ENCODE measurements at regions not wholly inside any gene's neighbourhood (a gene's known extent, or its start where the extent isn't known, plus 50 kb on each side); places are given as distances from the start of the nearest gene placed in this dataset.
"Not testable (repeated sequence)": the region's sequence is repeated elsewhere in the genome, so short reads cannot be mapped to it uniquely, and the experiment has no call there.

DNA sequence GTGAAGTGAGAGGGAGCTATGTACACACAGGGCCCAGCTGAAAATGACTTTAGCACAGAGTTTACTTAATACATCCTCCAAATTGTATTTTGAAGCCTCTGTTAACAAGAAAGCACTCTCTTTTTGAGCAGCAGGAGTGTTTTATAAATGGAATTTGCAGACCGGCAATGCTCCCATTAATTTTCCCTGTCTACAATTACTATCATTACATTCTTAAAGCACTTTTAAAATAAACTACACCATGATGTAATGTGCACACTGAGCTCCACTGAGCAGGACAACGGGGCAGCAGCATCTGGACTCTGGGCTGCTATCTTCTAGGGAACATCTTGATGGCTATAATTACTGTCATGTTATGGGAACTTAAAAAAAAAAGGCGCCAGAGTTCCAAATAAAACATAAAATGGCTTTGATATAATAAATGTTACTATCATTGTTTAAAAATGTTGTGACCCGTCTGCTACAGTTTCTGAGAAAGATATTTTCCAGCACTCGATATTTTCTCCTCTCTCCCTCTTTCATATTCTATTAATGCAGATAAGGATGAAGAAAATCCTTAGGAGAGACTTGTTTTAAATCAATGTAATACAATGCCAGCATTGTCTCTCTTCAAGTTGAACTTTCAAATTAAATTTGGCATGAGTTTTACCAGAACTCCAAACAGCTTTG, 150.9 kb downstream of the HLX start:
- no peak for DNase-seq

- DNase-seq = no peak
These were observed 151.7 kb downstream of the HLX start for GRCh38 chr1:221030990-221031389.

- no peak for DNase-seq
These were observed 152.4 kb downstream of the HLX start for GRCh38 chr1:221031458-221032203.

- no peak for DNase-seq
These were observed 153.0 kb downstream of the HLX start for GRCh38 chr1:221032204-221032585.

GRCh38 chr1:221032637-221033280, 153.5 kb downstream of the HLX start:
- DNase-seq = no peak

DNA sequence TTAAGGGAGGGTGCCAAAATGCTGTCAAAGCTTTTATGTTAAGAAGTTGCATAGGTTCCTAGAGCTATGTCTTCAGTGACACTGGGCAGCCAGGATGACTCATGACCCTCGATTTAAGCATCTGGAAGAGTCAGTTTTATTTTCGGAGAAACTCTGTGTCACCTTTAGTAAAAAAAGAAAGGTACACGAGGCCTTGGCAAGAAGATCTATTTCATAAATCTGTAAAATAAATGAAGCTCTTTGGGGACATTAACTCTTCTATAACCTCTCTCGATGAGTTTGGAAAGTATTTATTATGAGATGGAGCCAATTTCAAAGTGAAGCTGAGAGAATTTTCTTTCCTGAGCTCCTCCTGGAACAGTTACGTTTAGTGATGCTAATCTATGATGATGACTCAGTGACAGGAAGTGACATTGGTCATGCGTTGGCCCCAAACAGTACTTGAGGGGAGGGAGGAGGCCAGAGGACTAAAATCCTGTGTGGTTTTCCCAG, 156.5 kb downstream of the HLX start:
- DNase-seq = no peak

DNA sequence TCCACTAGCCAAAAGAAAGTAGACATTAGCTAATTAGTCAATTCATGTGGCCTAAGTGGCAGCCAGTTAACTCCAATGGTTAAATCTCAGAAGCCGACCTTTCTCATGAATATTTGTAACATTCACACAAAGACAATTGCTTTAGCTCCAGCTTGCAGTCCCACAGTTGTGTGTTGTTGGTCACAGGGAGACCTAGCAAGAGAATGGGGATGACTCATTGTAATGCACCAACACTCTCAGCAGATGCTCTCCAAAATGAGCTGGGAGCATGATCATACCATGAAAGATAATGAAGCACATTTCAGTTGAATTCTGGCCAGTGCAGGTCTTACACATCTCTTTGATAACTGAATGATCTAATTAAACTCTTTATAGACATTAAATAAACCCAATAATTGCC, 160.4 kb downstream of the HLX start:
- no peak for DNase-seq

- no peak for DNase-seq
These were observed 160.9 kb downstream of the HLX start for GRCh38 chr1:221040101-221040500.

DNA sequence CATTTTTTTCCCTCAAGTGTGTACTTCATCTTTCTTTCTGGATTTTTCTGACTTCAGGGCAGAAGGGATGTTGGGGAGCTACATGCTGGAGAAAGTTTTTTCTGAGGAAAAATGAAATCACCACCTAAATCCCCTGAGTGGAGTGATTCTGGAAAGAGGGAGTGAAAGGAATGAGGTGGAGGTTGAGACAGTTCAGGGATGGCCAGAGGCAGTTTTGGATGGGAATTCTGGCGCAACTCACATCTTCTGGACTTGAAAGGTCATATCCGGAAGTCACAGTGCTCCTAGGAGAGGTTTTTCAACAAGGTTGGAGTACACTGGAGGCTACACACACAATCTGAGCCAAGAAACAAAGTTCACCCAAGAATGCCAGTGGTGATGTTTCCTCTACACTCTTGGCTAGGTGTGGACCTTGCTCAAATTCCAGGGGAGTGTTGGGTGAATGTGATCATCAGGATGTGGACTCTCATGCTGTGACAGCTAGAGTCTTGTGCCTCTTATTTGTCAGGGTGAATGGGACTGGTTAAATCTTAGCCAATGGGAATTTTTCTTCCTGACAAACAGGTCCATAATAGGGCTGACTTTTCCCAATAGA, 161.5 kb downstream of the HLX start:
- DNase-seq = no peak

GRCh38 chr1:221044538-221044937, 165.3 kb downstream of the HLX start:
- no peak for DNase-seq

DNA sequence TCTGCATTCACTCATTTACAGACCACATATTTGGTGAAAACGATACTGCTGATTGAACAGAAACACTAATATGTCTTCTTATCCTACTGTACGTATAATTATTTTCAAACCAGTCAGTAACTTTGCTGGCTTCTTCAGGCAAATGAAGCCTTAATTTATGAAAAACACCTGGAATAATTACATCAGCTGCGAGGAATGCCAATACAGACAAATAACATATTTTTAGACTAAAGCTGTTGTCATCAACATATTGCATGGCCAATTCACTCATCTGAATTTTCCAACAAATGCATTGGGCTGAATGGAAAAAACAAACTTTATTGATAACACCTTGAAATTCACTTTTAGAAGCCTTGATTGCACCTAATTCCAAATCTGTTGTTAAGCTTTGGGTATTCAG, 165.9 kb downstream of the HLX start:
- DNase-seq = no peak

DNA sequence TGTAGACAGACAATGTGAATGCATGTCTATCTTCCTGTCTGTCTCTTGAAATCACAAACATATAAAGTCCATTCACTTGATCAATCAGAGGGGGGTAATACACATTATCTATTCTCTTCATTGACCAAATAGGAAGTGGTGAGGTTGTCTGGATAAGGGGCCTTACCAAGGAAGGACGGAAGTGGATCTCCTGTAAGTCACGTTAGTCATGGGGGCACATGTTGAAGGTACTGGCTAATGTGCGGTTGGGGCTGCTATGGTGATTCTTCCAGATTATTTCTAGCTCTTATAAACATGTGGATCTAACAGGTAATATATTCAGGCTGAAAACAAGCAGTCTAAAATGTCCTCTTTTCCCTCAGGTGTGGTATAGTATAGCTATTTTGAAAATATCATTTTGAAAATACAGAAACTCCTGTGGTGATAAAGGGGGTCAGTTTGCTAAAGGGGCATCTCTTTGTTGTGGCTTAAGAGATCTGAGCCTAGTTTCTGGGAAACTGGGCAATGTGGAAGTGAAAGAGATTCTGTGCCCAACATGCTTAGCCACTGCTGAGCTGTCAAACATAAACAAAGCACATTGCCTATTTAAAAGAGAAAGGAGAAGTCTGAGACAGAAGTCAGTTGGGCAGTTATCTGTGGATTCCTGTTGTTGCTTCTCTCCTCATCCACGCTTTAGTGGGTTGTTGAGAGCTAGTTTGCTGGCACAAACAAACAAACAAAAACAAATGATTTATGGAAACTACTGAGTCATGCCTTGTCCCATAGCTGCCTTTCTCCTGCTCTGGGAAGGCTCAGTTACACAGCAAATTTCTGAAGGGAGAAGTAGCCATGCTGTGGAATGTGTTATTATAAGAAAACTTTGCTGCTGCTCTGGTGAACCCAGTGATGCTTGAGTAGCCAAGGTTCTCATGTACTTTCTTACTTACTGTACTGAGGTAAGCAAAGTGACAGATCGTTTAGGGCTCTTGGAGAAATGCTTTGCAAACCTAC, 166.9 kb downstream of the HLX start:
- no peak for DNase-seq

- not testable (repeated sequence) for DNase-seq
These were observed 172.1 kb downstream of the HLX start for GRCh38 chr1:221051391-221051790.

- DNase-seq = no peak
These were observed 174.6 kb downstream of the HLX start for GRCh38 chr1:221053889-221054288.

GRCh38 chr1:221059506-221059905, 180.3 kb downstream of the HLX start:
- no peak for DNase-seq

GRCh38 chr1:221063651-221064050, 184.4 kb downstream of the HLX start:
- no peak for DNase-seq

DNA sequence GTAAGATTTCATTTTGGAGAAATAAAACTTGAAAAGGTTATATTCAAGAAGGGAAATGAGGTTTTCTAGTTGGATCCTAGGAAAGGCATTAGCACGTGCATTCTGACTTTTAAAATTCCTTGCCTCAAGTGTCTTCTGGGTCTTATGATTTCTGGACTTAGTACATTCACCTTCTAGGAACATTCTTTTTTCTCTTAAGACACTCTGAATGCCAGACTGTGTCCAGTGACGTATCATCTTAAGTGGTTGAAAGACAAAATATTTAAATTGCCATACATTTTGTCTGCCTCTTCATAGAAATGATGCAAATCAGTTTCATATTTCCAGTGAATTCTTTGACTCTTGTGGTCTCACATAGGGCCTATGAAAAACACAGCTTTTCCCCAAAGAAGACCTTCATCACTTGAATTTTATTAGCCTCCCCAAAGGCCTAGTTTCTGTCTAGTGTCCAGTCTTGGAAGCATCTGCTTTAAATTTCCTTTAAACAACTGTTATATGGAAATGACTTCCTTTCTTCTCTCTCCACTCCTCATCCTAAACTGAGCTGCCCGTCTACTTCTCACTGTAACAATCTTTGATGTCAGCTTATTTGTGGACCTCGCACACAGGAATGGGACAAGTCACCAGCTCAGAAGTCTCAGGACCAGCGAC, 187.2 kb downstream of the HLX start:
- no peak for DNase-seq

- no peak for DNase-seq
These were observed 188.5 kb downstream of the HLX start for GRCh38 chr1:221067721-221068120.

DNA sequence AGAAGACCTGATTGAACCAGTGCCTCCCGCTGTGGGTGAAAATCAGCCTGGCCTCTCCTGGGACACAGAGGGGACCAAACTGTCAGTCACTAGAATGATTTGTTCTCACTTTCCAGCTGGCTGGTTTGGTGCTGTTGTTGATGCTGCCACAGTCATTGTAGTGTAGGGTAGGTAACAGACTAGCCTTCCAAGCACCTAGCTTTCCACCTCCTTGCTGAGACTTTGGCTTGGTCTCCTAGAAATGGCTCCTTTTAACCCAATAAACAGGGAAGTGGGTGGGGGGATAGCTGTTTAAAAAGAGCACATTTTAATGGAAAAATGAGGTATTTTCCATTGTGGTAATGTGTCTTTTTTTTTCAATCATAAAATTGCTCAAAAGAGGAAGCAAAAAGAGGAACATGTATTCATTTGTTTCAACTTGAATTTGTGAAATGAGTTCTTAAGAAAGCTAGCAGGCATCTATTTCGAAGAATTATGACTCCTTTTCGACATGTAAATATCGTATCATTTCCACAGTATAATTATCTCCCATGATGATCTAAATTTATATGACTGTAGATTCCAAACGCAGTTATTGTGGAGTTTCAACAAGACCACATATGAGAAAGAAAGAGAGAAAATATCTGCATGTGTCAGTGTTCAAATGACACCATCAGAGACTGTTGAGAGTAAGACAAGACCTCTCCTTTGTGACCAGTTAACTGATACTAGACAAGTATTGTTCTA, 190.1 kb downstream of the HLX start:
- no peak for DNase-seq

- no peak for DNase-seq
These were observed 190.7 kb downstream of the HLX start for GRCh38 chr1:221069986-221070385.

GRCh38 chr1:221071777-221072176, 192.5 kb downstream of the HLX start:
- no peak for DNase-seq

Measured in stimulated activated CD4-positive, alpha-beta T cell treated with anti-CD3 and anti-CD28 coated beads, Interleukin-4, amount 100 ng/mL, for 24 hours (primary cell).